Nephron progenitor cell (in vitro differentiated cells): ENCODE measurements at regions not wholly inside any gene's neighbourhood (a gene's known extent, or its start where the extent isn't known, plus 50 kb on each side); places are given as distances from the start of the nearest gene placed in this dataset.

Source experiments
- DNase-seq: peaks from one replicate; pipeline ENCODE4 v3.0.0; 2021
- H3K27ac Mint-ChIP-seq: 2 replicates; pipeline ENCODE4 v1.8.0; 2021; ENCODE audit warnings: mild to moderate bottlenecking, moderate library complexity, mixed read lengths
- H3K27me3 Mint-ChIP-seq: 2 replicates; pipeline ENCODE4 v1.8.0; 2021; ENCODE audit warnings: mild to moderate bottlenecking, low read depth, mixed read lengths; ENCODE audit not compliant: poor library complexity
- H3K36me3 Mint-ChIP-seq: 2 replicates; pipeline ENCODE4 v1.8.0; 2021; ENCODE audit warnings: low read depth, mixed read lengths
- H3K4me1 Mint-ChIP-seq: 2 replicates; pipeline ENCODE4 v1.8.0; 2021; ENCODE audit warnings: mixed read lengths
- H3K4me3 Mint-ChIP-seq: 2 replicates; pipeline ENCODE4 v1.8.0; 2021; ENCODE audit warnings: mild to moderate bottlenecking, moderate library complexity, mixed read lengths
- H3K9me3 Mint-ChIP-seq: 2 replicates; pipeline ENCODE4 v1.8.0; 2021; ENCODE audit warnings: mild to moderate bottlenecking, moderate library complexity, mixed read lengths
- CTCF ChIP-seq: fragments of 200-600 bp; sonication (generic); IDR thresholded peaks from 2 replicates; pipeline ENCODE4 v1.5.0; 2021; ENCODE audit warnings: antibody characterized with exemption

- Mint-ChIP-seq H3K4me1 (peaks cover 17% of the 10 kb centered on the region), H3K27ac (no peak overlapping the region), H3K27me3 (no peaks in the 10 kb centered on the region), H3K36me3 (no peaks in the 10 kb centered on the region), H3K9me3 (no peaks in the 10 kb centered on the region), H3K4me3 (no peak overlapping the region)
- no peak for DNase-seq
- TF ChIP-seq CTCF: no peak
These were observed 623.7 kb downstream of the CDH8 start for GRCh38 chr16:61412562-61412961.

DNA sequence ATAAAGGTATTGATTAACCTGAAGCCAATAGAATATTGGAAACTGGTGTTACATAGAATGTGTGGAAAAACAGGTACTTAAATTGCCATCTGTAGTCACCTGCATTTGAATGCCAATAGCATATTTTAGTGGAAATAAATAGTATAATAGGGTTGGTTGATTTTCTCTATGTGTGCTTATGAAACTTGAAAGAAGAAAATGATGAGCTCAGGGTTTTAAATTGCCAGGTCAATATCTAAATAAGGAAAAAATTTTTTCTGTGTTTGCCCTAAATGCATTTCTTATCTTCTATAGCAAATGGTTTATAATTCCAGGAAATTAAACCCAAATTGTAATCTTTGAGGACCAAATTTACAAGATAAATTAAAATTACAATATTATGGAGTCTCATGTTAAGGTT lies 626.6 kb downstream of the CDH8 start:
- Mint-ChIP-seq H3K27me3 (no peaks in the 10 kb centered on the region), H3K36me3 (no peaks in the 10 kb centered on the region), H3K9me3 (no peaks in the 10 kb centered on the region), H3K4me1 (peaks cover 17% of the 10 kb centered on the region), H3K27ac (no peak overlapping the region), H3K4me3 (no peak overlapping the region)
- no peak for TF ChIP-seq CTCF
- DNase-seq: no peak

DNA sequence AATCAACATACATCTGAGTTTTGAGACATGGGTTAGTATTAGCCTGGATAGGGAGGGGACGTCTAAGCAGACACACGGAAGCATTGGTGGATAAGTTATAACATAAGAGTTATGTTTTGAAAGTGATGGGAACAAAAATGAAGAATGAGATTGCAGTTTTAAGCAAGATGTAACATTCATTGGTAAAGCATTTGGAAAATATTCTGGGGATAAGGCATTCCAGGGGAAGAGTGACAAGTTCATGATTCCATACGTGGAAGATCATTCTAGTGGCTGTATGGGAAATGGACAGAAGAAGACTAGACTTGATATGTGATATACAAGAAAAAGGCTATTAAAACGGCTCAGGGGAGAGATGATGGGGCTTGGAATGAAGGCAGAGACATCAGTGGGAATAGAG lies 632.9 kb downstream of the CDH8 start:
- Mint-ChIP-seq H3K9me3 (no peaks in the 10 kb centered on the region), H3K27ac (no peak overlapping the region), H3K4me3 (no peak overlapping the region), H3K4me1 (no peaks in the 10 kb centered on the region), H3K27me3 (no peaks in the 10 kb centered on the region), H3K36me3 (no peaks in the 10 kb centered on the region)
- no peak for DNase-seq
- TF ChIP-seq CTCF: no peak

DNA sequence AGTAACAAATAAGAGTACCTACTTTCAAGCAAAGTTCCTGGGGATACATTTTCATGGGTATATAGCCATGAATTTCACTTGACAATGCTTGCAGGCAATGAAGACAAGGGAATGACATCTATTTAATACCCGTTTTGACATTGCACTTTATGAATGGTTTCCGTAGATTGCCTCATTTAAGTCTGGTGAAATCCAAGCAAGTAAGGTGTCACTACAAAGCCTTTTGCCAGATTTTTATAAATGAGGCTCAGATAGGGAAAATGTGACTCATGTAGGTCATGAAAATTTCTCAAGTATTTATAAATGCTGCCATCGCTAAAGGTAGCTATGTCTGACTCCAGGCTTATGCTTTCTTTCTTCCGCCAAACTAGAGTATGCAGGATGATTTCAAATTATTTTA lies 644.3 kb downstream of the CDH8 start:
- H3K4me3 Mint-ChIP-seq: no peak overlapping the region
- H3K36me3 Mint-ChIP-seq: no peaks in the 10 kb centered on the region
- no peak for DNase-seq
- H3K27ac Mint-ChIP-seq: no peak overlapping the region
- no peaks in the 10 kb centered on the region for H3K9me3 Mint-ChIP-seq
- H3K4me1 Mint-ChIP-seq: no peaks in the 10 kb centered on the region
- TF ChIP-seq CTCF: no peak
- H3K27me3 Mint-ChIP-seq: peaks cover 4% of the 10 kb centered on the region

DNA sequence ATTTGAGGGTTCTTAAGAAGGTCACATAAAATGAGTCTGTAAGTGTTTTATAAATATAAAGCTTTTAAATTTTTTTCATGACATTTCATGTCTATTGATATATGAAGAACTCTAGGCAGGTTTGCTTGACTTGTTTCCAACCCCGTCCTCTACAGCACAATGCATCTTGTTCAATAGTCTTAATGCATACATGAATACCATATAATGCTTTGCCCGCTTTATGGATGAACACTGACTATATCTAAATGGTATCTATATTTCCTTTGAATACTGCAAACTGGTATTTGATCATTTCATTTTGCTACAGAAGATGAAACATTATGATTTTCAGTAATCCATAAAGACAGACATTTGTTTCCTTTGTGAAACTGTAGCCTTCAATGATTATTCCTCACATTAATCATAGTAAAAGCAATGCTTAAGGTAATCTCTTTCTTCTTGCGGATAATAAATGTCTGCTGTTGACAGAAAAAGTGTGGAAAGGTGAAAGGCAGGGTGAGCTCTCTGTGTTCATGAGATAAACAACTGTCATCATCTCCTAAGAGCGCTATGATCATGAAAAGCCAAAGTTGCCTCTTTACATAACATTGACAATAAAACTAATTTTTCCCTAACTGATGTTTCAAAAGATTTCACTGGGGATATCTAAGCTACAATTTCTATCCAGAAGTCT lies 645.1 kb downstream of the CDH8 start:
- no peak for TF ChIP-seq CTCF
- H3K9me3 Mint-ChIP-seq: no peaks in the 10 kb centered on the region
- DNase-seq: no peak
- no peak overlapping the region for H3K4me3 Mint-ChIP-seq
- H3K27me3 Mint-ChIP-seq: peaks cover 4% of the 10 kb centered on the region
- no peaks in the 10 kb centered on the region for H3K36me3 Mint-ChIP-seq
- no peaks in the 10 kb centered on the region for H3K4me1 Mint-ChIP-seq
- no peak overlapping the region for H3K27ac Mint-ChIP-seq

DNA sequence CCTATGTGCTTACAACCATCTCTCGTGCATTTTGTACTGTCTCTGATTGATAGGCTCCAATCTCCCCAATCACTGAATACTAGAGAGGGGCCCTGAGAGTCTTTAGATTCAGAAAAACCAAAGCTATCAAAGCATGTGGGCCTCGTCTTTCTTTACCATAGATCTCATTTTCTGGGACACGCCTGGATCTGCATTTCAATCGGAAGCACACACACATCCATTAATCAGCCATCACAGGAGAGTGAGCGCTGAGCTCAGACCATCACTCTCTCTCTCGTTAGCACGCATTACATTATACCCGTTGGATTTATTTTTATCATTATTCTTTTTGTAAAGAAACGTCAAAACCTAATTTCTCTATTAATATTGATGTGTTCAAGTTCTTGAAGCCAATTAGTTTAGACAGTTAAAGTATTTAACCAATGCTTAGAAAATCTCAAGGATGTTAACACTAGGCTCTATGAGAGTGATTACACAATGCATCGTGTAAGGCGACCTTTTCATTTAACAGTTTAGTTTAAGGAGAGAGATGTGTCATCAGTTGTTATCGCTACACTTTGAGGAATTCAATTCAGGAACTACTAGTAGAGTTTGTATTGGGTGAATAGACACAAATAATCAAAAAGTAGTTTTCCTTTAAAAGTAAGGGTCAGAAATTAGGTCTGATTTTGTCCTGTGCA lies 650.7 kb downstream of the CDH8 start:
- peaks cover 19% of the 10 kb centered on the region for H3K4me1 Mint-ChIP-seq

More for the DNA sequence above, 650.7 kb downstream of the CDH8 start:
- Mint-ChIP-seq H3K27me3 (peaks cover 5% of the 10 kb centered on the region), H3K27ac (no peak overlapping the region), H3K4me3 (no peak overlapping the region), H3K9me3 (peaks cover 3% of the 10 kb centered on the region), H3K36me3 (no peaks in the 10 kb centered on the region)
- DNase-seq: no peak
- no peak for TF ChIP-seq CTCF
